A549 (cell line): ENCODE measurements at regions not wholly inside any gene's neighbourhood (a gene's known extent, or its start where the extent isn't known, plus 50 kb on each side); places are given as distances from the start of the nearest gene placed in this dataset.

Experiments
- ATAC-seq, 2 experiments: fragments of 200-7000 bp in 1 of 2; fragments of >200 bp in 1 of 2; cut with Nextera tagmentation in 1 of 2; cut with Tn5 transposase in 1 of 2; 3 replicates each; pipeline versions ENCODE4 v1.8.0 to v1.9.1; 2018 to 2020; ENCODE audit warnings: mild to moderate bottlenecking in 1 of 2, moderate library complexity in 1 of 2
- CTCF ChIA-PET: fragments of 300-600 bp; sonication (Branson Sonifier 250); formaldehyde crosslinking; extraction: SDS; loops from one replicate; lab custom pipeline; 2021; ENCODE audit warnings: antibody characterized with exemption, inconsistent platforms; lab: Yijun Ruan, JAX
- POLR2A ChIA-PET: fragments of 350-600 bp; formaldehyde crosslinking; extraction: SDS; loops from one replicate; lab custom pipeline; 2021; ENCODE audit warnings: antibody characterized with exemption, inconsistent platforms; lab: Yijun Ruan, JAX
- DNase-seq, 2 experiments: peaks; one replicate each; pipeline versions ENCODE4 v3.0.0 to v3.0.0-alpha.2; 2011 to 2016; ENCODE audit warnings: low read depth in 1 of 2, low spot score in 1 of 2
- FAIRE-seq: peaks from 2 replicates; lab custom pipeline; 2011; peaks lifted over from hg19 to GRCh38; lab: Jason Lieb, UNC
- H3K27ac ChIP-seq, 2 experiments: fragments of >200 bp; sonication (Bioruptor Twin); formaldehyde crosslinking; 3 replicates each; pipeline ENCODE4 v1.5.1; 2016 to 2017
- H3K4me1 ChIP-seq: fragments of >200 bp; sonication (Bioruptor Twin); formaldehyde crosslinking; 3 replicates; pipeline ENCODE4 v1.6.1; 2016
- H3K4me2 ChIP-seq: fragments of >200 bp; sonication (Bioruptor Twin); formaldehyde crosslinking; 3 replicates; pipeline ENCODE4 v1.6.1; 2016
- H3K4me3 ChIP-seq: fragments of >200 bp; sonication (Bioruptor Twin); formaldehyde crosslinking; 3 replicates; pipeline ENCODE4 v1.5.1; 2016
- H3K9me3 ChIP-seq: fragments of >200 bp; sonication (Bioruptor Twin); formaldehyde crosslinking; 3 replicates; pipeline ENCODE4 v1.6.1; 2016
- CBX8 ChIP-seq: fragments of 200-600 bp; sonication (generic); IDR thresholded peaks from 2 replicates; pipeline ENCODE4 v1.6.1; 2016
- CTCF ChIP-seq: fragments of >200 bp; sonication (Bioruptor Twin); formaldehyde crosslinking; IDR thresholded peaks from 3 replicates; pipeline ENCODE4 v1.5.1; 2016
- E2F6 ChIP-seq: IDR thresholded peaks from 2 replicates; pipeline ENCODE4 v1.6.1; 2012; ENCODE audit warnings: low read depth, borderline replicate concordance
- EHF ChIP-seq: fragments of 250-450 bp; sonication (Bioruptor Pico); IDR thresholded peaks from 2 replicates; pipeline ENCODE4 v1.5.0; 2020; ENCODE audit warnings: mild to moderate bottlenecking
- EHMT2 ChIP-seq: fragments of 200-600 bp; sonication (generic); IDR thresholded peaks from 2 replicates; pipeline ENCODE4 v1.6.1; 2016; ENCODE audit warnings: antibody characterized with exemption, low read depth, mild to moderate bottlenecking, moderate library complexity
- FOSB ChIP-seq: fragments of 250-450 bp; sonication (Bioruptor Pico); IDR thresholded peaks from 2 replicates; pipeline ENCODE4 v1.5.0; 2020; ENCODE audit warnings: mild to moderate bottlenecking, moderate library complexity
- FOSL2 ChIP-seq, 2 experiments: fragments of 450-650 bp in 1 of 2; fragments of >200 bp in 1 of 2; sonication (Bioruptor Twin) in 1 of 2; formaldehyde crosslinking; IDR thresholded peaks; 2 replicates each; pipeline versions ENCODE4 v1.5.0 to v1.6.1; 2016 to 2020; ENCODE audit warnings: mild to moderate bottlenecking in 1 of 2, moderate library complexity in 1 of 2
- FOXS1 ChIP-seq: fragments of 250-450 bp; sonication (Bioruptor Pico); IDR thresholded peaks from 2 replicates; pipeline ENCODE4 v1.5.0; 2020; ENCODE audit warnings: mild to moderate bottlenecking, moderate library complexity
- HDAC2 ChIP-seq: fragments of 200-600 bp; sonication (generic); IDR thresholded peaks from 2 replicates; pipeline ENCODE4 v1.6.1; 2016
- HEYL ChIP-seq: fragments of 250-450 bp; sonication (Bioruptor Pico); IDR thresholded peaks from 2 replicates; pipeline ENCODE4 v1.8.0; 2021; ENCODE audit warnings: mild to moderate bottlenecking, moderate library complexity
- HOXA7 ChIP-seq: fragments of 250-450 bp; sonication (Bioruptor Pico); IDR thresholded peaks from 2 replicates; pipeline ENCODE4 v1.5.0; 2020; ENCODE audit warnings: mild to moderate bottlenecking, moderate library complexity
- HOXB5 ChIP-seq: fragments of 250-450 bp; sonication (Bioruptor Pico); IDR thresholded peaks from 2 replicates; pipeline ENCODE4 v1.5.0; 2020; ENCODE audit warnings: mild to moderate bottlenecking, moderate library complexity
- JUN ChIP-seq, 2 experiments: fragments of >200 bp; sonication (Bioruptor Twin); formaldehyde crosslinking; IDR thresholded peaks; 2 replicates in 1 of 2; 3 replicates in 1 of 2; pipeline ENCODE4 v1.6.1; 2016 to 2017
- JUNB ChIP-seq: fragments of >200 bp; sonication (Bioruptor Twin); formaldehyde crosslinking; IDR thresholded peaks from 2 replicates; pipeline ENCODE4 v1.6.1; 2016
- MAFK ChIP-seq: fragments of 450-650 bp; IDR thresholded peaks from 2 replicates; pipeline ENCODE4 v1.6.1; 2014; ENCODE audit not compliant: partially characterized antibody
- MAX ChIP-seq: IDR thresholded peaks from 2 replicates; pipeline ENCODE4 v1.6.1; 2012
- NFE2L2 ChIP-seq: fragments of 150-350 bp; conservative IDR thresholded peaks from 2 replicates; pipeline ENCODE4 v1.6.1; 2014; ENCODE audit warnings: low read length
- NPAS2 ChIP-seq: fragments of 250-450 bp; sonication (Bioruptor Pico); IDR thresholded peaks from 2 replicates; pipeline ENCODE4 v1.8.0; 2022; ENCODE audit warnings: mild to moderate bottlenecking, moderate library complexity, borderline replicate concordance
- PHF8 ChIP-seq: fragments of 200-600 bp; sonication (generic); IDR thresholded peaks from 2 replicates; pipeline ENCODE4 v1.6.1; 2016; ENCODE audit warnings: low read depth, mild to moderate bottlenecking, antibody characterized with exemption, moderate library complexity, borderline replicate concordance
- POLR2A ChIP-seq: IDR thresholded peaks from 2 replicates; pipeline ENCODE4 v1.6.1; 2012; ENCODE audit warnings: mild to moderate bottlenecking, low read length
- POLR2AphosphoS2 ChIP-seq: conservative IDR thresholded peaks from 2 replicates; pipeline ENCODE4 v1.6.1; 2012; ENCODE audit warnings: low read length, improper control_type of control experiment, inconsistent platforms
- RAD21 ChIP-seq, 2 experiments: fragments of >200 bp in 1 of 2; sonication (Bioruptor Twin) in 1 of 2; formaldehyde crosslinking in 1 of 2; IDR thresholded peaks in 1 of 2; conservative IDR thresholded peaks in 1 of 2; 2 replicates in 1 of 2; 3 replicates in 1 of 2; pipeline ENCODE4 v1.6.1; 2012 to 2018; ENCODE audit warnings: inconsistent platforms in 1 of 2
- RARB ChIP-seq: fragments of 250-450 bp; sonication (Bioruptor Pico); IDR thresholded peaks from 2 replicates; pipeline ENCODE4 v1.8.0; 2021; ENCODE audit warnings: mild to moderate bottlenecking, moderate library complexity
- RCOR1 ChIP-seq: fragments of 150-350 bp; IDR thresholded peaks from 2 replicates; pipeline ENCODE4 v1.6.1; 2014; ENCODE audit warnings: antibody characterized with exemption, low read length, low read depth
- REST ChIP-seq: fragments of 200-600 bp; sonication (generic); IDR thresholded peaks from 2 replicates; pipeline ENCODE4 v1.6.1; 2016; ENCODE audit warnings: antibody characterized with exemption, mild to moderate bottlenecking, moderate library complexity
- RFX5 ChIP-seq: fragments of 450-650 bp; IDR thresholded peaks from 2 replicates; pipeline ENCODE4 v1.7.1; 2014; ENCODE audit warnings: antibody characterized with exemption, mild to moderate bottlenecking, moderate library complexity
- SMC3 ChIP-seq: fragments of >200 bp; sonication (Bioruptor Twin); formaldehyde crosslinking; IDR thresholded peaks from 3 replicates; pipeline ENCODE4 v1.6.1; 2018; ENCODE audit warnings: inconsistent platforms
- SREBF2 ChIP-seq: fragments of 450-650 bp; IDR thresholded peaks from 2 replicates; pipeline ENCODE4 v1.6.1; 2014; ENCODE audit warnings: mild to moderate bottlenecking, moderate library complexity
- TP53 ChIP-seq: fragments of 250-450 bp; sonication (Bioruptor Pico); IDR thresholded peaks from 2 replicates; pipeline ENCODE4 v1.5.0; 2021; ENCODE audit warnings: mild to moderate bottlenecking, moderate library complexity
- ZC3H11A ChIP-seq: fragments of 450-650 bp; IDR thresholded peaks from 2 replicates; pipeline ENCODE4 v1.6.1; 2014; ENCODE audit warnings: antibody characterized with exemption, mild to moderate bottlenecking
- ZFP36 ChIP-seq: fragments of 450-650 bp; IDR thresholded peaks from 2 replicates; pipeline ENCODE4 v1.6.1; 2014; ENCODE audit warnings: borderline replicate concordance; ENCODE audit not compliant: partially characterized antibody
- ZNF302 ChIP-seq: fragments of 250-450 bp; sonication (Bioruptor Pico); IDR thresholded peaks from 2 replicates; pipeline ENCODE4 v1.9.0; 2021; ENCODE audit warnings: inconsistent platforms, mild to moderate bottlenecking, moderate library complexity
- WGBS: methylation state at CpG from one replicate; pipeline ENCODE4 v1.1.6; 2017; ENCODE audit errors: missing lambda C conversion rate; 5-methylcytosine and 5-hydroxymethylcytosine counted together

- ChIA-PET CTCF (no interaction called here), POLR2A (no interaction called here)
- 21% methylated on average over 2 of the region's 2 CpGs for whole genome bisulfite sequencing
- DNase-seq: no peak
- TF ChIP-seq HOXB5 (CRISPR knock-in tag) (no peak), MAFK (no peak), MAX (no peak), NFE2L2 (no peak), ZNF302 (no peak), HEYL (CRISPR knock-in tag) (no peak), FOSL2 (IDR thresholded peaks at IDR 0.05) (no peak), FOSL2 (CRISPR knock-in tag; IDR thresholded peaks at IDR 0.05) (no peak), RFX5 (no peak), RARB (CRISPR knock-in tag) (no peak), EHMT2 (no peak), ZC3H11A (no peak), HOXA7 (no peak), NPAS2 (no peak), JUNB (no peak), CTCF (no peak), HDAC2 (no peak), POLR2AphosphoS2 (no peak), RAD21 (conservative IDR thresholded peaks at IDR 0.05 in 1 of 2, IDR thresholded peaks at IDR 0.05 in 1 of 2) (no peak), FOSB (CRISPR knock-in tag) (no peak)
- ATAC-seq: no peak
- Histone ChIP-seq H3K4me2 (no peak overlapping the region), H3K27ac (no peak overlapping the region), H3K4me3 (no peak overlapping the region), H3K4me1 (no peaks in the 10 kb centered on the region), H3K9me3 (no peaks in the 10 kb centered on the region; the same call in 2 of the 3 replicates)
- FAIRE-seq: no peak
These were observed 1526.4 kb upstream of the NUDT12 start for GRCh38 chr5:105088961-105089360.

- no peak overlapping the region for H3K27ac ChIP-seq
- H3K4me2 ChIP-seq: no peak overlapping the region
- DNase-seq (no peak), FAIRE-seq (no peak), ATAC-seq (no peak)
- H3K9me3 ChIP-seq: no peaks in the 10 kb centered on the region; the same call in 2 of the 3 replicates
- ChIA-PET POLR2A (no interaction called here), CTCF (no interaction called here)
- TF ChIP-seq HEYL (CRISPR knock-in tag) (no peak), PHF8 (no peak), REST (no peak), POLR2A (no peak), E2F6 (no peak), FOXS1 (CRISPR knock-in tag) (no peak), RFX5 (no peak), JUN (IDR thresholded peaks at IDR 0.05) (no peak), EHF (CRISPR knock-in tag) (no peak), EHMT2 (no peak), SREBF2 (no peak), TP53 (CRISPR knock-in tag) (no peak), SMC3 (no peak), MAX (no peak), JUNB (no peak), CBX8 (no peak), ZFP36 (no peak), RCOR1 (no peak)
- no peak overlapping the region for H3K4me3 ChIP-seq
- 42% methylated on average over 3 of the region's 3 CpGs for WGBS
- no peaks in the 10 kb centered on the region for H3K4me1 ChIP-seq
These were observed 1525.5 kb upstream of the NUDT12 start for GRCh38 chr5:105088102-105088501.
